AG09309 (cell line): ENCODE measurements at regions not wholly inside any gene's neighbourhood (a gene's known extent, or its start where the extent isn't known, plus 50 kb on each side); places are given as distances from the start of the nearest gene placed in this dataset.

Experiments
- DNase-seq: peaks from one replicate; pipeline ENCODE4 v3.0.0-alpha.2; 2010; ENCODE audit warnings: low read depth
- H3K4me3 ChIP-seq: 2 replicates; pipeline ENCODE4 v1.5.1; 2011; ENCODE audit warnings: mild to moderate bottlenecking, low read depth, low read length, moderate library complexity; ENCODE audit not compliant: control insufficient read depth
- CTCF ChIP-seq: IDR thresholded peaks from 2 replicates; pipeline ENCODE4 v1.5.1; 2011; ENCODE audit warnings: mild to moderate bottlenecking, low read depth, low read length, inconsistent platforms; ENCODE audit not compliant: insufficient read depth, control insufficient read depth; ENCODE audit errors: missing control alignments

- H3K4me3 ChIP-seq, result no peak overlapping the region
- no peak for DNase-seq
- TF ChIP-seq CTCF, result no peak
These were observed 703.2 kb downstream of the HDGFL1 start for GRCh38 chr6:23272536-23272935.

GRCh38 chr6:23277521-23278179, 708.3 kb downstream of the HDGFL1 start:
- H3K4me3 ChIP-seq, result no peak overlapping the region
- TF ChIP-seq CTCF, result no peak
- DNase-seq, result no peak

GRCh38 chr6:23278180-23278532, 708.8 kb downstream of the HDGFL1 start:
- no peak for TF ChIP-seq CTCF
- DNase-seq, result no peak
- H3K4me3 ChIP-seq, result no peak overlapping the region

- H3K4me3 ChIP-seq, result no peak overlapping the region
- no peak for DNase-seq
- no peak for TF ChIP-seq CTCF
These were observed 711.1 kb downstream of the HDGFL1 start for GRCh38 chr6:23280437-23280836.

- no peak for DNase-seq
- no peak for TF ChIP-seq CTCF
- H3K4me3 ChIP-seq, result no peak overlapping the region
These were observed 713.1 kb downstream of the HDGFL1 start for GRCh38 chr6:23282252-23283021.

- DNase-seq, result no peak
- H3K4me3 ChIP-seq, result no peak overlapping the region
- TF ChIP-seq CTCF, result no peak
These were observed 724.3 kb downstream of the HDGFL1 start for GRCh38 chr6:23293653-23294052.

- no peak for DNase-seq
- H3K4me3 ChIP-seq, result no peak overlapping the region
- no peak for TF ChIP-seq CTCF
These were observed 732.2 kb downstream of the HDGFL1 start for GRCh38 chr6:23301556-23301955.
